ENCODE measurements at regions not wholly inside any gene's neighbourhood (a gene's known extent, or its start where the extent isn't known, plus 50 kb on each side); places are given as distances from the start of the nearest gene placed in this dataset.

GRCh38 chrX:17247144-17247543 is 127.9 kb upstream of the NHS start:
- TF ChIP-seq CTCF (IDR thresholded peaks at IDR 0.05 in 8 of 11, conservative IDR thresholded peaks at IDR 0.05 in 3 of 11) (no peak), POLR2AphosphoS5 (IDR thresholded peaks at IDR 0.05) (no peak)

All from spleen (tissue), 7 donors.